ENCODE measurements at regions not wholly inside any gene's neighbourhood (a gene's known extent, or its start where the extent isn't known, plus 50 kb on each side); places are given as distances from the start of the nearest gene placed in this dataset.

DNA sequence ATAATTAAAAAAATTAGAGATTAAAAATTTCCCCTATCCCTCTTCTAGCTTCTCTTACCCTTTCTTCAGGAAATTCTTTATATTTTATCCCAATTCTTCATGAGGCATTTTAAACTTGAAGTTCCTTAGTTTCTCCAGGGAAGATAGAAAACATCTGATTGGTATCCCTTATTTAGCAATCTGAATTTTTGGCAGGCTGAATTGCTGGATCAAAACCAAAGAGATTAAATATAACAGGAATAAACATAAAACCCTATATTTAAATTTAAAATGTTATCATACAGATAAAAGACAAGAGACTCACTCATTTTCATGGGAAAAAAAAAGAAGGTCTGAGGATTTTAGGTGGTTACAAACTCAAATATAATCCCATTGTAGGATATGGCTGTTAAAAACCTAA is 204.2 kb downstream of the CHRM3 start:
- TF ChIP-seq POLR2A (IDR thresholded peaks at IDR 0.05; ENCODE audit: low read depth, low read length) (no peak), MAFK (IDR thresholded peaks at IDR 0.05; ENCODE audit: low read depth, low read length) (no peak), RFX5 (IDR thresholded peaks at IDR 0.05; ENCODE audit: low read depth, low read length) (no peak), CHD1 (IDR thresholded peaks at IDR 0.05; ENCODE audit: low read depth, low read length) (no peak), RAD21 (IDR thresholded peaks at IDR 0.05; ENCODE audit: low read length) (no peak), MAZ (IDR thresholded peaks at IDR 0.05; ENCODE audit: borderline replicate concordance, low read depth, low read length) (no peak), CEBPB (IDR thresholded peaks at IDR 0.05; ENCODE audit: low read depth, low read length) (no peak), SMC3 (IDR thresholded peaks at IDR 0.05; ENCODE audit: low read depth, low read length) (no peak)
- TF ChIP-seq, protein P1, sequence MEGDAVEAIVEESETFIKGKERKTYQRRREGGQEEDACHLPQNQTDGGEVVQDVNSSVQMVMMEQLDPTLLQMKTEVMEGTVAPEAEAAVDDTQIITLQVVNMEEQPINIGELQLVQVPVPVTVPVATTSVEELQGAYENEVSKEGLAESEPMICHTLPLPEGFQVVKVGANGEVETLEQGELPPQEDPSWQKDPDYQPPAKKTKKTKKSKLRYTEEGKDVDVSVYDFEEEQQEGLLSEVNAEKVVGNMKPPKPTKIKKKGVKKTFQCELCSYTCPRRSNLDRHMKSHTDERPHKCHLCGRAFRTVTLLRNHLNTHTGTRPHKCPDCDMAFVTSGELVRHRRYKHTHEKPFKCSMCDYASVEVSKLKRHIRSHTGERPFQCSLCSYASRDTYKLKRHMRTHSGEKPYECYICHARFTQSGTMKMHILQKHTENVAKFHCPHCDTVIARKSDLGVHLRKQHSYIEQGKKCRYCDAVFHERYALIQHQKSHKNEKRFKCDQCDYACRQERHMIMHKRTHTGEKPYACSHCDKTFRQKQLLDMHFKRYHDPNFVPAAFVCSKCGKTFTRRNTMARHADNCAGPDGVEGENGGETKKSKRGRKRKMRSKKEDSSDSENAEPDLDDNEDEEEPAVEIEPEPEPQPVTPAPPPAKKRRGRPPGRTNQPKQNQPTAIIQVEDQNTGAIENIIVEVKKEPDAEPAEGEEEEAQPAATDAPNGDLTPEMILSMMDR (conservative IDR thresholded peaks at IDR 0.05; ENCODE audit: low read depth, low read length), result no peak
- TF ChIP-seq, protein P2, sequence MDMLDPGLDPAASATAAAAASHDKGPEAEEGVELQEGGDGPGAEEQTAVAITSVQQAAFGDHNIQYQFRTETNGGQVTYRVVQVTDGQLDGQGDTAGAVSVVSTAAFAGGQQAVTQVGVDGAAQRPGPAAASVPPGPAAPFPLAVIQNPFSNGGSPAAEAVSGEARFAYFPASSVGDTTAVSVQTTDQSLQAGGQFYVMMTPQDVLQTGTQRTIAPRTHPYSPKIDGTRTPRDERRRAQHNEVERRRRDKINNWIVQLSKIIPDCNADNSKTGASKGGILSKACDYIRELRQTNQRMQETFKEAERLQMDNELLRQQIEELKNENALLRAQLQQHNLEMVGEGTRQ (IDR thresholded peaks at IDR 0.05; ENCODE audit: low read depth, low read length), result no peak
- TF ChIP-seq, protein P3, sequence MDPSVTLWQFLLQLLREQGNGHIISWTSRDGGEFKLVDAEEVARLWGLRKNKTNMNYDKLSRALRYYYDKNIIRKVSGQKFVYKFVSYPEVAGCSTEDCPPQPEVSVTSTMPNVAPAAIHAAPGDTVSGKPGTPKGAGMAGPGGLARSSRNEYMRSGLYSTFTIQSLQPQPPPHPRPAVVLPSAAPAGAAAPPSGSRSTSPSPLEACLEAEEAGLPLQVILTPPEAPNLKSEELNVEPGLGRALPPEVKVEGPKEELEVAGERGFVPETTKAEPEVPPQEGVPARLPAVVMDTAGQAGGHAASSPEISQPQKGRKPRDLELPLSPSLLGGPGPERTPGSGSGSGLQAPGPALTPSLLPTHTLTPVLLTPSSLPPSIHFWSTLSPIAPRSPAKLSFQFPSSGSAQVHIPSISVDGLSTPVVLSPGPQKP (IDR thresholded peaks at IDR 0.05; ENCODE audit: borderline replicate concordance, low read depth, low read length), result no peak

Measured in IMR-90 (cell line).